Upper lobe of right lung (tissue), 1 donor: ENCODE measurements at regions not wholly inside any gene's neighbourhood (a gene's known extent, or its start where the extent isn't known, plus 50 kb on each side); places are given as distances from the start of the nearest gene placed in this dataset.

ENCODE experiments used
- ATAC-seq: fragments of 200-7000 bp; cut with Tn5 transposase; one replicate; pipeline ENCODE4 v1.9.1; 2020; ENCODE audit warnings: mild to moderate bottlenecking, moderate library complexity
- DNase-seq: peaks from one replicate; pipeline ENCODE4 v3.0.0-alpha.2; 2020
- H3K27ac ChIP-seq: fragments of 200-600 bp; one replicate; pipeline ENCODE4 v1.8.0; 2022
- H3K27me3 ChIP-seq: fragments of 200-600 bp; one replicate; pipeline ENCODE4 v1.8.0; 2022; ENCODE audit warnings: mild to moderate bottlenecking
- H3K36me3 ChIP-seq: fragments of 200-600 bp; one replicate; pipeline ENCODE4 v1.8.0; 2022
- H3K4me1 ChIP-seq: fragments of 200-600 bp; one replicate; pipeline ENCODE4 v1.8.0; 2022
- H3K4me3 ChIP-seq: fragments of 200-600 bp; one replicate; pipeline ENCODE4 v1.8.0; 2022; ENCODE audit warnings: mild to moderate bottlenecking
- H3K9me3 ChIP-seq: fragments of 200-600 bp; one replicate; pipeline ENCODE4 v1.8.0; 2022
- CTCF ChIP-seq: fragments of 200-600 bp; IDR thresholded peaks from one replicate; pipeline ENCODE4 v1.8.0; 2022; ENCODE audit warnings: antibody characterized with exemption
- intact Hi-C: fragments of 100-400 bp; cut with DNase I; formaldehyde crosslinking; loops from one replicate; pipeline ENCODE4 v1.11.0; 2022
- donor health status: DM: no; HTN: yes; CAD: no; lungs with severe emphysema.

- Histone ChIP-seq H3K4me3 (no peak overlapping the region), H3K9me3 (no peaks in the 10 kb centered on the region), H3K27ac (no peak overlapping the region), H3K36me3 (no peaks in the 10 kb centered on the region), H3K4me1 (no peaks in the 10 kb centered on the region), H3K27me3 (no peaks in the 10 kb centered on the region)
- TF ChIP-seq CTCF: no peak
- intact Hi-C loops: no loop called here
- ATAC-seq (no peak), DNase-seq (no peak)
Measured at GRCh38 chr3:147139341-147139740, 267.0 kb downstream of the ZIC4 start.

GRCh38 chr3:147132168-147132567 is 274.2 kb downstream of the ZIC4 start:
- intact Hi-C loops: no loop called here
- H3K27ac ChIP-seq: no peak overlapping the region
- no peak for DNase-seq
- H3K4me3 ChIP-seq: no peak overlapping the region
- TF ChIP-seq CTCF: no peak
- H3K4me1 ChIP-seq: no peaks in the 10 kb centered on the region
- H3K9me3 ChIP-seq: no peaks in the 10 kb centered on the region
- ATAC-seq: no peak
- H3K36me3 ChIP-seq: no peaks in the 10 kb centered on the region
- H3K27me3 ChIP-seq: no peaks in the 10 kb centered on the region

GRCh38 chr3:147130461-147130860 is 275.9 kb downstream of the ZIC4 start:
- Histone ChIP-seq H3K4me1 (no peaks in the 10 kb centered on the region), H3K36me3 (no peaks in the 10 kb centered on the region), H3K4me3 (no peak overlapping the region), H3K27me3 (no peaks in the 10 kb centered on the region), H3K27ac (no peak overlapping the region), H3K9me3 (no peaks in the 10 kb centered on the region)
- ATAC-seq (no peak), DNase-seq (no peak)
- no peak for TF ChIP-seq CTCF
- intact Hi-C loops: no loop called here

- Histone ChIP-seq H3K4me1 (no peaks in the 10 kb centered on the region), H3K27me3 (no peaks in the 10 kb centered on the region), H3K36me3 (no peaks in the 10 kb centered on the region), H3K9me3 (no peaks in the 10 kb centered on the region), H3K4me3 (no peak overlapping the region), H3K27ac (no peak overlapping the region)
- ATAC-seq: no peak
- no peak for DNase-seq
- intact Hi-C loops: no loop called here
- no peak for TF ChIP-seq CTCF
Measured at GRCh38 chr3:147129665-147130064, 276.7 kb downstream of the ZIC4 start.

GRCh38 chr3:147122350-147122749 is 284.0 kb downstream of the ZIC4 start:
- no peaks in the 10 kb centered on the region for H3K4me1 ChIP-seq
- intact Hi-C loops: no loop called here
- H3K27me3 ChIP-seq: no peaks in the 10 kb centered on the region
- H3K27ac ChIP-seq: no peak overlapping the region
- no peak overlapping the region for H3K4me3 ChIP-seq
- no peak for TF ChIP-seq CTCF
- no peaks in the 10 kb centered on the region for H3K36me3 ChIP-seq
- ATAC-seq: no peak
- no peak for DNase-seq
- no peaks in the 10 kb centered on the region for H3K9me3 ChIP-seq

GRCh38 chr3:147119989-147120388 is 286.4 kb downstream of the ZIC4 start:
- no peak for DNase-seq

More at GRCh38 chr3:147119989-147120388, 286.4 kb downstream of the ZIC4 start:
- intact Hi-C loops: no loop called here
- H3K27me3 ChIP-seq: no peaks in the 10 kb centered on the region
- no peak for ATAC-seq
- H3K36me3 ChIP-seq: no peaks in the 10 kb centered on the region
- H3K4me1 ChIP-seq: no peaks in the 10 kb centered on the region
- no peak overlapping the region for H3K27ac ChIP-seq
- peak; percentile 27 for TF ChIP-seq CTCF
- H3K4me3 ChIP-seq: no peak overlapping the region
- H3K9me3 ChIP-seq: no peaks in the 10 kb centered on the region
